ENCODE measurements at regions not wholly inside any gene's neighbourhood (a gene's known extent, or its start where the extent isn't known, plus 50 kb on each side); places are given as distances from the start of the nearest gene placed in this dataset.

GRCh38 chr6:5893295-5893694 lies 113.4 kb downstream of the NRN1 start:
- intact Hi-C loops (cut with micrococcal nuclease) = no loop called here
- BruUV-seq (replicated peaks) = no TSS peak
- TF ChIP-seq CSDE1 (IDR thresholded peaks at IDR 0.05) (no peak), RFX5 (IDR thresholded peaks at IDR 0.05; ENCODE audit: low read depth, low read length) (no peak), HDAC2 (IDR thresholded peaks at IDR 0.05) (no peak), RFX7 (CRISPR knock-in tag; IDR thresholded peaks at IDR 0.05) (no peak), CEBPG (CRISPR knock-in tag; IDR thresholded peaks at IDR 0.05) (no peak), CEBPG (tag; conservative IDR thresholded peaks at IDR 0.05 in 1 of 2, IDR thresholded peaks at IDR 0.05 in 1 of 2) (no peak), ATF2 (CRISPR knock-in tag; IDR thresholded peaks at IDR 0.05) (no peak), NR1H2 (CRISPR knock-in tag; IDR thresholded peaks at IDR 0.05) (no peak), HMG20B (CRISPR knock-in tag; IDR thresholded peaks at IDR 0.05) (no peak), CBX1 (IDR thresholded peaks at IDR 0.05; ENCODE audit: low read depth) (no peak), SMARCA4 (IDR thresholded peaks at IDR 0.05) (no peak)
- TF ChIP-seq, protein P1, sequence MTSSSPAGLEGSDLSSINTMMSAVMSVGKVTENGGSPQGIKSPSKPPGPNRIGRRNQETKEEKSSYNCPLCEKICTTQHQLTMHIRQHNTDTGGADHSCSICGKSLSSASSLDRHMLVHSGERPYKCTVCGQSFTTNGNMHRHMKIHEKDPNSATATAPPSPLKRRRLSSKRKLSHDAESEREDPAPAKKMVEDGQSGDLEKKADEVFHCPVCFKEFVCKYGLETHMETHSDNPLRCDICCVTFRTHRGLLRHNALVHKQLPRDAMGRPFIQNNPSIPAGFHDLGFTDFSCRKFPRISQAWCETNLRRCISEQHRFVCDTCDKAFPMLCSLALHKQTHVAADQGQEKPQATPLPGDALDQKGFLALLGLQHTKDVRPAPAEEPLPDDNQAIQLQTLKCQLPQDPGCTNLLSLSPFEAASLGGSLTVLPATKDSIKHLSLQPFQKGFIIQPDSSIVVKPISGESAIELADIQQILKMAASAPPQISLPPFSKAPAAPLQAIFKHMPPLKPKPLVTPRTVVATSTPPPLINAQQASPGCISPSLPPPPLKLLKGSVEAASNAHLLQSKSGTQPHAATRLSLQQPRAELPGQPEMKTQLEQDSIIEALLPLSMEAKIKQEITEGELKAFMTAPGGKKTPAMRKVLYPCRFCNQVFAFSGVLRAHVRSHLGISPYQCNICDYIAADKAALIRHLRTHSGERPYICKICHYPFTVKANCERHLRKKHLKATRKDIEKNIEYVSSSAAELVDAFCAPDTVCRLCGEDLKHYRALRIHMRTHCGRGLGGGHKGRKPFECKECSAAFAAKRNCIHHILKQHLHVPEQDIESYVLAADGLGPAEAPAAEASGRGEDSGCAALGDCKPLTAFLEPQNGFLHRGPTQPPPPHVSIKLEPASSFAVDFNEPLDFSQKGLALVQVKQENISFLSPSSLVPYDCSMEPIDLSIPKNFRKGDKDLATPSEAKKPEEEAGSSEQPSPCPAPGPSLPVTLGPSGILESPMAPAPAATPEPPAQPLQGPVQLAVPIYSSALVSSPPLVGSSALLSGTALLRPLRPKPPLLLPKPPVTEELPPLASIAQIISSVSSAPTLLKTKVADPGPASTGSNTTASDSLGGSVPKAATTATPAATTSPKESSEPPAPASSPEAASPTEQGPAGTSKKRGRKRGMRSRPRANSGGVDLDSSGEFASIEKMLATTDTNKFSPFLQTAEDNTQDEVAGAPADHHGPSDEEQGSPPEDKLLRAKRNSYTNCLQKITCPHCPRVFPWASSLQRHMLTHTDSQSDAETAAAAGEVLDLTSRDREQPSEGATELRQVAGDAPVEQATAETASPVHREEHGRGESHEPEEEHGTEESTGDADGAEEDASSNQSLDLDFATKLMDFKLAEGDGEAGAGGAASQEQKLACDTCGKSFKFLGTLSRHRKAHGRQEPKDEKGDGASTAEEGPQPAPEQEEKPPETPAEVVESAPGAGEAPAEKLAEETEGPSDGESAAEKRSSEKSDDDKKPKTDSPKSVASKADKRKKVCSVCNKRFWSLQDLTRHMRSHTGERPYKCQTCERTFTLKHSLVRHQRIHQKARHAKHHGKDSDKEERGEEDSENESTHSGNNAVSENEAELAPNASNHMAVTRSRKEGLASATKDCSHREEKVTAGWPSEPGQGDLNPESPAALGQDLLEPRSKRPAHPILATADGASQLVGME (CRISPR knock-in tag; IDR thresholded peaks at IDR 0.05) = no peak

More at GRCh38 chr6:5893295-5893694, 113.4 kb downstream of the NRN1 start:
- Histone ChIP-seq H3K9ac (ENCODE audit: insufficient read depth in 1 of 2, low read depth in 2 of 2, low read length in 2 of 2) (no peak overlapping the region), H3K27me3 (ENCODE audit: control insufficient read depth in 2 of 2, insufficient read depth in 2 of 2, low read length in 2 of 2) (0 out of 5 replicates have a peak, but pooled peaks cover 0 to 6% of the 10 kb centered on the region in 2 experiments), H3K4me3 (no peak overlapping the region), H3K36me3 (ENCODE audit: control insufficient read depth, insufficient read depth, low read length) (no peaks in the 10 kb centered on the region), H3K27ac (ENCODE audit: extremely low read depth, low read depth, low read length) (no peak overlapping the region), H3K4me2 (ENCODE audit: insufficient read depth, low read length) (no peak overlapping the region), H2AFZ (ENCODE audit: low read depth, low read length) (no peak overlapping the region), H3K9me1 (ENCODE audit: control insufficient read depth, insufficient read depth, low read length) (no peaks in the 10 kb centered on the region), H3K79me2 (ENCODE audit: control insufficient read depth, insufficient read depth, low read length) (no peaks in the 10 kb centered on the region), H4K20me1 (replicated peaks; ENCODE audit: control insufficient read depth, insufficient read depth, low read length) (no peaks in the 10 kb centered on the region), H3K9me3 (replicated peaks; ENCODE audit: control insufficient read depth, insufficient read depth, low read depth, low read length) (no peaks in the 10 kb centered on the region), H3K4me1 (replicated peaks in 1 of 2; ENCODE audit: control insufficient read depth in 2 of 2, insufficient read depth in 2 of 2, low read length in 2 of 2) (peaks cover 4 to 6% of the 10 kb centered on the region in 2 experiments; a peak in 2 of 5 replicates)
- in situ Hi-C loops (cut with MboI) = no loop called here
- 28% methylated on average over 4 of the region's 4 CpGs for WGBS (ENCODE audit: insufficient coverage, low coverage, missing lambda C conversion rate)
- ChIA-PET POLR2A (no interaction called here), CTCF (ENCODE audit: low intra/inter-chr PET ratio) (no interaction called here)
- no peak for DNase-seq (ENCODE audit: extremely low read depth in 1 of 4, low spot score in 3 of 4)
- no peak for FAIRE-seq
- no peak for ATAC-seq

All from K562 (cell line).